Ovary (tissue), 3 donors: ENCODE measurements at regions not wholly inside any gene's neighbourhood (a gene's known extent, or its start where the extent isn't known, plus 50 kb on each side); places are given as distances from the start of the nearest gene placed in this dataset.

Experiments used
- CTCF ChIP-seq, 3 donors: fragments of 450-650 bp in 2 of 3; fragments of 200-600 bp in 1 of 3; IDR thresholded peaks; one replicate each; pipeline versions ENCODE4 v1.5.1 to v1.8.0; 2016 to 2022; ENCODE audit warnings: antibody characterized with exemption in 3 of 3, mild to moderate bottlenecking in 1 of 3
- EP300 ChIP-seq: sonication (generic); formaldehyde crosslinking; IDR thresholded peaks from one replicate; pipeline ENCODE4 v1.6.1; 2017; ENCODE audit warnings: antibody characterized with exemption
- POLR2A ChIP-seq: fragments of 450-650 bp; IDR thresholded peaks from one replicate; pipeline ENCODE4 v1.6.1; 2017; ENCODE audit warnings: antibody characterized with exemption, mild to moderate bottlenecking, moderate library complexity
- donor health status: DM: no; HTN: no; CAD: no.

- TF ChIP-seq CTCF (IDR thresholded peaks at IDR 0.05) (no peak), POLR2A (no peak), EP300 (no peak)
Observed at GRCh38 chr5:90325093-90325492, 84.5 kb downstream of the CETN3 start.
